GM19395 (cell line): ENCODE measurements at regions not wholly inside any gene's neighbourhood (a gene's known extent, or its start where the extent isn't known, plus 50 kb on each side); places are given as distances from the start of the nearest gene placed in this dataset.
"Not testable (repeated sequence)": the region's sequence is repeated elsewhere in the genome, so short reads cannot be mapped to it uniquely, and the experiment has no call there.

Source experiments
- ATAC-seq: cut with Tn5 transposase; IDR thresholded peaks from one replicate; pipeline ENCODE4 v1.9.1; 2021; ENCODE audit warnings: mild to moderate bottlenecking, moderate library complexity; ENCODE audit not compliant: unreplicated experiment

- no peak for ATAC-seq
Observed at GRCh38 chr9:29616844-29617243, 2043.6 kb upstream of the C9orf72 start.

- no peak for ATAC-seq
Observed at GRCh38 chr9:29625292-29625731, 2052.0 kb upstream of the C9orf72 start.

GRCh38 chr9:29625931-29626330 lies 2052.7 kb upstream of the C9orf72 start:
- no peak for ATAC-seq

- not testable (repeated sequence) for ATAC-seq
Observed at GRCh38 chr9:29628856-29629255, 2055.6 kb upstream of the C9orf72 start.

GRCh38 chr9:29637471-29638237 lies 2064.4 kb upstream of the C9orf72 start:
- ATAC-seq, result no peak

- no peak for ATAC-seq
Observed at GRCh38 chr9:29640507-29640906, 2067.2 kb upstream of the C9orf72 start.

- no peak for ATAC-seq
Observed at GRCh38 chr9:29644514-29644913, 2071.2 kb upstream of the C9orf72 start.

GRCh38 chr9:29647451-29647850 lies 2074.2 kb upstream of the C9orf72 start:
- no peak for ATAC-seq

- no peak for ATAC-seq
Observed at GRCh38 chr9:29648132-29648531, 2074.9 kb upstream of the C9orf72 start.

- no peak for ATAC-seq
Observed at GRCh38 chr9:29648601-29649000, 2075.3 kb upstream of the C9orf72 start.

GRCh38 chr9:29656641-29657406 lies 2083.5 kb upstream of the C9orf72 start:
- no peak for ATAC-seq

- no peak for ATAC-seq
Observed at GRCh38 chr9:29657821-29658220, 2084.5 kb upstream of the C9orf72 start.

- ATAC-seq, result no peak
Observed at GRCh38 chr9:29659014-29659413, 2085.7 kb upstream of the C9orf72 start.

- ATAC-seq, result no peak
Observed at GRCh38 chr9:29659736-29660135, 2086.5 kb upstream of the C9orf72 start.

- ATAC-seq, result no peak
Observed at GRCh38 chr9:29668732-29669131, 2095.5 kb upstream of the C9orf72 start.

- ATAC-seq, result no peak
Observed at GRCh38 chr9:29669613-29670012, 2096.3 kb upstream of the C9orf72 start.

- no peak for ATAC-seq
Observed at GRCh38 chr9:29685531-29685930, 2112.2 kb upstream of the C9orf72 start.

- no peak for ATAC-seq
Observed at GRCh38 chr9:29691145-29691544, 2117.9 kb upstream of the C9orf72 start.

GRCh38 chr9:29691758-29692407 lies 2118.6 kb upstream of the C9orf72 start:
- ATAC-seq, result no peak

GRCh38 chr9:29697011-29697410 lies 2123.7 kb upstream of the C9orf72 start:
- ATAC-seq, result no peak

- ATAC-seq, result no peak
Observed at GRCh38 chr9:29701559-29701958, 2128.3 kb upstream of the C9orf72 start.

GRCh38 chr9:29701971-29702370 lies 2128.7 kb upstream of the C9orf72 start:
- ATAC-seq, result no peak
